Loucy (cell line): ENCODE measurements at regions not wholly inside any gene's neighbourhood (a gene's known extent, or its start where the extent isn't known, plus 50 kb on each side); places are given as distances from the start of the nearest gene placed in this dataset.

Experiments used
- EZH2phosphoT487 ChIP-seq: fragments of 200-600 bp; IDR thresholded peaks from 2 replicates; pipeline ENCODE4 v1.6.1; 2018; ENCODE audit warnings: antibody characterized with exemption, mild to moderate bottlenecking, moderate library complexity, borderline replicate concordance
- TF ChIP-seq, protein P1 (sequence below): fragments of 200-600 bp; sonication (generic); conservative IDR thresholded peaks from 2 replicates; pipeline ENCODE4 v1.5.1; 2014; ENCODE audit warnings: mild to moderate bottlenecking, antibody characterized with exemption, low read length

DNA sequence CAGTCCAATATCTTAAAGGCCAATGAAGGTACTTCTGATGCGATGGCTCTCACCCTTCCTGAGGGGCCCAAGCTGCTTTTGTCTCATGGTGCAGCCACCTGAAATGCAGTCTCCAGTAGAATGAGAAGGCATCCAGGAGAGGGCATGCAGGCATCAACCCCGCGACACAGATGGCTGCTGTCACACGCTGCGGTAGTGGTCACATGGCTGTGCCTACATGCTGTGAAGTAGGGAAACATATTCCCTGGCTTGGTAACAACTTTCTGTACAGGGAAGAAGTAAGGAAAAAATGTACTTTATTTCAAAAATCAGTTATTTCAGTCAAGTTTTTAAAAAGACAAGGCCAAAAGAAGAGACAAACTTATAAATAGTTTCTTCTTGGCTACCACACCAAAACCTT lies 139.9 kb downstream of the TRIML1 start:
- TF ChIP-seq, protein P1, sequence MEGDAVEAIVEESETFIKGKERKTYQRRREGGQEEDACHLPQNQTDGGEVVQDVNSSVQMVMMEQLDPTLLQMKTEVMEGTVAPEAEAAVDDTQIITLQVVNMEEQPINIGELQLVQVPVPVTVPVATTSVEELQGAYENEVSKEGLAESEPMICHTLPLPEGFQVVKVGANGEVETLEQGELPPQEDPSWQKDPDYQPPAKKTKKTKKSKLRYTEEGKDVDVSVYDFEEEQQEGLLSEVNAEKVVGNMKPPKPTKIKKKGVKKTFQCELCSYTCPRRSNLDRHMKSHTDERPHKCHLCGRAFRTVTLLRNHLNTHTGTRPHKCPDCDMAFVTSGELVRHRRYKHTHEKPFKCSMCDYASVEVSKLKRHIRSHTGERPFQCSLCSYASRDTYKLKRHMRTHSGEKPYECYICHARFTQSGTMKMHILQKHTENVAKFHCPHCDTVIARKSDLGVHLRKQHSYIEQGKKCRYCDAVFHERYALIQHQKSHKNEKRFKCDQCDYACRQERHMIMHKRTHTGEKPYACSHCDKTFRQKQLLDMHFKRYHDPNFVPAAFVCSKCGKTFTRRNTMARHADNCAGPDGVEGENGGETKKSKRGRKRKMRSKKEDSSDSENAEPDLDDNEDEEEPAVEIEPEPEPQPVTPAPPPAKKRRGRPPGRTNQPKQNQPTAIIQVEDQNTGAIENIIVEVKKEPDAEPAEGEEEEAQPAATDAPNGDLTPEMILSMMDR: no peak
- no peak for TF ChIP-seq EZH2phosphoT487
